SK-N-SH (cell line): ENCODE measurements at regions not wholly inside any gene's neighbourhood (a gene's known extent, or its start where the extent isn't known, plus 50 kb on each side); places are given as distances from the start of the nearest gene placed in this dataset.

Experiments used
- CTCF ChIA-PET: fragments of 300-600, 350-600 bp; formaldehyde crosslinking; extraction: SDS; loops from one replicate; lab custom pipeline; 2021; lab: Yijun Ruan, JAX
- POLR2A ChIA-PET: fragments of 350-600 bp; sonication (Branson Sonifier 250); formaldehyde crosslinking; extraction: SDS; loops from one replicate; lab custom pipeline; 2020; ENCODE audit warnings: antibody characterized with exemption, inconsistent platforms; lab: Yijun Ruan, JAX
- DNase-seq: peaks from one replicate; pipeline ENCODE4 v3.0.0; 2012
- H2AFZ ChIP-seq: fragments of 200-600 bp; sonication (generic); 2 replicates; pipeline ENCODE4 v1.8.1; 2016; ENCODE audit warnings: antibody characterized with exemption, mild to moderate bottlenecking, low read depth
- H3F3A ChIP-seq: fragments of 200-600 bp; sonication (generic); replicated peaks from 2 replicates; pipeline ENCODE3; 2016; ENCODE audit warnings: antibody characterized with exemption, mild to moderate bottlenecking; ENCODE audit not compliant: insufficient read depth
- H3K27ac ChIP-seq, 2 experiments: fragments of 200-500 bp in 1 of 2; fragments of 200-600 bp in 1 of 2; sonication (Bioruptor generic) in 1 of 2; sonication (generic), shearing (Covaris generic) in 1 of 2; 2 replicates each; pipeline versions ENCODE4 v1.5.1 to v1.6.1; 2014 to 2016; ENCODE audit warnings: low read depth in 2 of 2, inconsistent platforms in 1 of 2, low read length in 1 of 2, mild to moderate bottlenecking in 1 of 2, mixed read lengths in 1 of 2
- H3K27me3 ChIP-seq: fragments of 200-600 bp; sonication (generic), shearing (Covaris generic); 2 replicates; pipeline ENCODE4 v1.6.1; 2016; ENCODE audit warnings: mixed run types; ENCODE audit not compliant: insufficient read depth
- H3K36me3 ChIP-seq, 2 experiments: fragments of 200-500 bp in 1 of 2; fragments of 200-600 bp in 1 of 2; sonication (Bioruptor generic) in 1 of 2; sonication (generic) in 1 of 2; replicated peaks in 1 of 2; 2 replicates each; pipeline versions ENCODE3 to v1.5.1; 2014 to 2016; ENCODE audit warnings: low read length in 1 of 2, mild to moderate bottlenecking in 1 of 2; ENCODE audit not compliant: insufficient read depth in 2 of 2, control insufficient read depth in 1 of 2
- H3K4me1 ChIP-seq, 2 experiments: fragments of 200-500 bp in 1 of 2; fragments of 200-600 bp in 1 of 2; sonication (Bioruptor generic) in 1 of 2; sonication (generic), shearing (Covaris generic) in 1 of 2; 2 replicates each; pipeline versions ENCODE4 v1.5.1 to v1.6.1; 2014 to 2016; ENCODE audit warnings: low read depth in 1 of 2, low read length in 1 of 2, mixed run types in 1 of 2; ENCODE audit not compliant: insufficient read depth in 2 of 2, control insufficient read depth in 1 of 2
- H3K4me2 ChIP-seq: fragments of 200-600 bp; sonication (generic), shearing (Covaris generic); 2 replicates; pipeline ENCODE4 v1.6.1; 2017; ENCODE audit warnings: mixed run types
- H3K4me3 ChIP-seq, 2 experiments: fragments of 200-500 bp in 1 of 2; fragments of 200-600 bp in 1 of 2; sonication (Bioruptor generic) in 1 of 2; sonication (generic), shearing (Covaris generic) in 1 of 2; 2 replicates each; pipeline versions ENCODE4 v1.5.1 to v1.8.1; 2014 to 2016; ENCODE audit warnings: low read depth in 2 of 2, inconsistent platforms in 1 of 2, low read length in 1 of 2, mild to moderate bottlenecking in 1 of 2, mixed read lengths in 1 of 2, moderate library complexity in 1 of 2
- H3K79me2 ChIP-seq: fragments of 200-600 bp; sonication (generic); 2 replicates; pipeline ENCODE4 v1.8.1; 2017; ENCODE audit warnings: mild to moderate bottlenecking; ENCODE audit not compliant: insufficient read depth
- H3K9ac ChIP-seq: fragments of 200-600 bp; sonication (generic); 2 replicates; pipeline ENCODE4 v1.6.1; 2017; ENCODE audit warnings: mixed run types
- H3K9me2 ChIP-seq: fragments of 200-600 bp; sonication (generic); 2 replicates; pipeline ENCODE4 v1.6.1; 2017; ENCODE audit warnings: mixed run types
- H3K9me3 ChIP-seq: fragments of 200-600 bp; sonication (generic); 2 replicates; pipeline ENCODE4 v1.6.1; 2017; ENCODE audit warnings: mixed run types, mild to moderate bottlenecking, moderate library complexity
- H4K20me1 ChIP-seq: fragments of 200-600 bp; sonication (generic); 2 replicates; pipeline ENCODE4 v1.6.1; 2017; ENCODE audit warnings: mild to moderate bottlenecking, mixed run types; ENCODE audit not compliant: insufficient read depth
- CHD2 ChIP-seq: fragments of 150-350 bp; IDR thresholded peaks from 2 replicates; pipeline ENCODE4 v1.6.1; 2018; ENCODE audit warnings: low read length; ENCODE audit not compliant: partially characterized antibody
- ELF1 ChIP-seq: IDR thresholded peaks from 2 replicates; pipeline ENCODE4 v1.4.0; 2012
- EP300 ChIP-seq, 2 experiments: IDR thresholded peaks; 2 replicates each; pipeline versions ENCODE4 v1.4.0 to v1.6.1; 2012; ENCODE audit warnings: borderline replicate concordance in 1 of 2, low read depth in 1 of 2, low read length in 1 of 2
- EZH2phosphoT487 ChIP-seq: fragments of 200-600 bp; sonication (generic); IDR thresholded peaks from 2 replicates; pipeline ENCODE4 v1.6.1; 2017; ENCODE audit warnings: low read depth, mixed run types, mild to moderate bottlenecking, antibody characterized with exemption, moderate library complexity, borderline replicate concordance
- FOXM1 ChIP-seq: IDR thresholded peaks from 2 replicates; pipeline ENCODE4 v1.4.0; 2012; ENCODE audit warnings: low read depth, mild to moderate bottlenecking
- GABPA ChIP-seq: IDR thresholded peaks from 2 replicates; pipeline ENCODE4 v1.4.0; 2012; ENCODE audit warnings: low read depth, mild to moderate bottlenecking
- MEF2A ChIP-seq: IDR thresholded peaks from 2 replicates; pipeline ENCODE4 v1.4.0; 2012; ENCODE audit warnings: low read depth, borderline replicate concordance
- NFIC ChIP-seq: IDR thresholded peaks from 2 replicates; pipeline ENCODE4 v1.4.0; 2012; ENCODE audit warnings: borderline replicate concordance
- NRF1 ChIP-seq: IDR thresholded peaks from 2 replicates; pipeline ENCODE4 v1.6.1; 2012; ENCODE audit warnings: low read depth, mild to moderate bottlenecking, low read length
- PBX3 ChIP-seq: IDR thresholded peaks from 2 replicates; pipeline ENCODE4; 2012
- POLR2AphosphoS5 ChIP-seq: IDR thresholded peaks from 2 replicates; pipeline ENCODE4 v1.6.1; 2012; ENCODE audit warnings: low read depth, low read length
- RCOR1 ChIP-seq: fragments of 150-350 bp; IDR thresholded peaks from 2 replicates; pipeline ENCODE4 v1.6.1; 2017; ENCODE audit warnings: antibody characterized with exemption, low read length
- REST ChIP-seq: IDR thresholded peaks from 2 replicates; pipeline ENCODE4 v1.6.1; 2012; ENCODE audit warnings: mild to moderate bottlenecking, low read depth, low read length, moderate library complexity
- RFX5 ChIP-seq: IDR thresholded peaks from 2 replicates; pipeline ENCODE4 v1.6.1; 2012; ENCODE audit warnings: mild to moderate bottlenecking, improper control_type of control experiment, low read length
- RXRA ChIP-seq: IDR thresholded peaks from 2 replicates; pipeline ENCODE4 v1.4.0; 2012; ENCODE audit warnings: low read depth, mild to moderate bottlenecking, borderline replicate concordance
- SMC3 ChIP-seq: IDR thresholded peaks from 2 replicates; pipeline ENCODE4 v1.6.1; 2012; ENCODE audit warnings: low read depth, low read length, improper control_type of control experiment
- TEAD4 ChIP-seq: IDR thresholded peaks from 2 replicates; pipeline ENCODE4 v1.4.0; 2012; ENCODE audit warnings: mild to moderate bottlenecking, borderline replicate concordance; ENCODE audit not compliant: insufficient read depth
- USF1 ChIP-seq: IDR thresholded peaks from 2 replicates; pipeline ENCODE4 v1.4.0; 2012; ENCODE audit warnings: low read depth, borderline replicate concordance
- YY1 ChIP-seq: IDR thresholded peaks from 2 replicates; pipeline ENCODE4 v1.4.0; 2012; ENCODE audit warnings: low read depth, mild to moderate bottlenecking
- WGBS: methylation state at CpG from one replicate; pipeline ENCODE4 v1.1.6; 2017; ENCODE audit warnings: low lambda C conversion rate; 5-methylcytosine and 5-hydroxymethylcytosine counted together

- Histone ChIP-seq H3K36me3 (no peaks in the 10 kb centered on the region), H3K4me3 (no peak overlapping the region), H3K4me1 (no peaks in the 10 kb centered on the region), H3K9me3 (no peaks in the 10 kb centered on the region), H3K79me2 (no peaks in the 10 kb centered on the region), H2AFZ (no peak overlapping the region), H3K4me2 (no peak overlapping the region), H3K27ac (no peak overlapping the region), H4K20me1 (no peaks in the 10 kb centered on the region), H3F3A (no peaks in the 10 kb centered on the region), H3K9me2 (no peaks in the 10 kb centered on the region), H3K9ac (no peak overlapping the region), H3K27me3 (no peaks in the 10 kb centered on the region; the same call in 1 of the 2 replicates)
- 17% methylated on average over 5 of the region's 5 CpGs for WGBS
- TF ChIP-seq RXRA (no peak), RCOR1 (no peak), RFX5 (no peak), EP300 (IDR thresholded peaks at IDR 0.05; ENCODE audit: borderline replicate concordance in 1 of 2, low read depth in 1 of 2, low read length in 1 of 2) (no peak), FOXM1 (no peak), NRF1 (no peak), TEAD4 (no peak), POLR2AphosphoS5 (no peak), YY1 (no peak), REST (no peak), MEF2A (no peak), NFIC (no peak), CHD2 (no peak), SMC3 (no peak), GABPA (no peak), EZH2phosphoT487 (no peak), PBX3 (no peak), ELF1 (no peak), USF1 (no peak)
- ChIA-PET CTCF (interaction anchor here (1.8 kb wide), 1 partner anchor 150 kb away, joined by 11 read pairs; no protein-coding TSS in a partner anchor), POLR2A (no interaction called here)
- DNase-seq, result no peak
Observed at GRCh38 chr20:48471176-48471575, 356.6 kb downstream of the PREX1 start.
